H9 (cell line): ENCODE measurements at regions not wholly inside any gene's neighbourhood (a gene's known extent, or its start where the extent isn't known, plus 50 kb on each side); places are given as distances from the start of the nearest gene placed in this dataset.

Experiments
- DNase-seq: peaks from one replicate; pipeline ENCODE4 v3.0.0-alpha.2; 2017
- H2AFZ ChIP-seq: one replicate; pipeline ENCODE4 v1.6.1; 2013; ENCODE audit warnings: mild to moderate bottlenecking, low read length, control low read depth, moderate library complexity
- H2AK5ac ChIP-seq: 2 replicates; pipeline ENCODE4 v1.6.1; 2013; ENCODE audit warnings: low read length, control low read depth, mixed read lengths; ENCODE audit not compliant: insufficient read length
- H2BK120ac ChIP-seq: one replicate; pipeline ENCODE4 v1.6.1; 2013; ENCODE audit warnings: low read depth, mild to moderate bottlenecking, low read length, control low read depth, inconsistent platforms; ENCODE audit not compliant: poor library complexity, severe bottlenecking
- H2BK12ac ChIP-seq: 2 replicates; pipeline ENCODE4 v1.6.1; 2013; ENCODE audit warnings: low read length, control low read depth, mixed read lengths, low read depth; ENCODE audit not compliant: insufficient read length
- H2BK15ac ChIP-seq: 2 replicates; pipeline ENCODE4 v1.6.1; 2013; ENCODE audit warnings: low read depth, low read length, control low read depth
- H2BK20ac ChIP-seq: one replicate; pipeline ENCODE4 v1.6.1; 2013; ENCODE audit warnings: low read depth, mild to moderate bottlenecking, low read length, control low read depth, inconsistent platforms; ENCODE audit not compliant: poor library complexity, severe bottlenecking
- H2BK5ac ChIP-seq: 2 replicates; pipeline ENCODE4 v1.6.1; 2013; ENCODE audit warnings: low read length, control low read depth, mixed read lengths; ENCODE audit not compliant: insufficient read length
- H3K14ac ChIP-seq: 2 replicates; pipeline ENCODE4 v1.6.1; 2013; ENCODE audit warnings: low read length, control low read depth; ENCODE audit not compliant: insufficient read depth
- H3K18ac ChIP-seq: 2 replicates; pipeline ENCODE4 v1.6.1; 2013; ENCODE audit warnings: low read depth, mild to moderate bottlenecking, mixed read lengths, low read length, control low read depth; ENCODE audit not compliant: insufficient read length
- H3K23ac ChIP-seq: 2 replicates; pipeline ENCODE4 v1.6.1; 2013; ENCODE audit warnings: low read length, control low read depth, mixed read lengths, low read depth; ENCODE audit not compliant: insufficient read length
- H3K23me2 ChIP-seq: 2 replicates; pipeline ENCODE4 v1.6.1; 2013; ENCODE audit warnings: low read depth, mild to moderate bottlenecking, mixed read lengths, low read length, control low read depth; ENCODE audit not compliant: insufficient read length, poor library complexity, severe bottlenecking
- H3K27ac ChIP-seq: 2 replicates; pipeline ENCODE4 v1.5.1; 2013; ENCODE audit warnings: low read length, control low read depth, mixed read lengths, low read depth; ENCODE audit not compliant: insufficient read length
- H3K27me3 ChIP-seq: 2 replicates; pipeline ENCODE4 v1.6.1; 2013; ENCODE audit warnings: low read length, control low read depth, inconsistent platforms; ENCODE audit not compliant: insufficient read depth
- H3K4ac ChIP-seq: 2 replicates; pipeline ENCODE4 v1.6.1; 2013; ENCODE audit warnings: low read depth, mild to moderate bottlenecking, control low read depth, inconsistent platforms, low read length, moderate library complexity
- H3K4me1 ChIP-seq: 2 replicates; pipeline ENCODE4 v1.6.1; 2013; ENCODE audit warnings: low read length, control low read depth, inconsistent platforms; ENCODE audit not compliant: insufficient read depth
- H3K4me2 ChIP-seq: 2 replicates; pipeline ENCODE4 v1.6.1; 2013; ENCODE audit warnings: low read length, control low read depth, mixed read lengths; ENCODE audit not compliant: insufficient read length, insufficient read depth
- H3K56ac ChIP-seq: 2 replicates; pipeline ENCODE4 v1.6.1; 2013; ENCODE audit warnings: low read depth, mild to moderate bottlenecking, mixed read lengths, low read length, control low read depth; ENCODE audit not compliant: insufficient read length
- H3K79me1 ChIP-seq: 2 replicates; pipeline ENCODE4 v1.6.1; 2013; ENCODE audit warnings: low read depth, mild to moderate bottlenecking, moderate library complexity, low read length, control low read depth, inconsistent platforms; ENCODE audit not compliant: insufficient read depth, poor library complexity, severe bottlenecking
- H3K79me2 ChIP-seq: 2 replicates; pipeline ENCODE4 v1.6.1; 2013; ENCODE audit warnings: low read length, control low read depth, inconsistent platforms; ENCODE audit not compliant: insufficient read depth
- H3K9ac ChIP-seq: 2 replicates; pipeline ENCODE4 v1.6.1; 2013; ENCODE audit warnings: low read length, control low read depth, mixed read lengths; ENCODE audit not compliant: insufficient read length; ENCODE audit errors: extremely low read depth
- H3K9me3 ChIP-seq: one replicate; pipeline ENCODE4 v1.6.1; 2013; ENCODE audit warnings: low read depth, low read length, inconsistent platforms; ENCODE audit not compliant: control insufficient read depth
- H3T11ph ChIP-seq: one replicate; pipeline ENCODE4 v1.6.1; 2013; ENCODE audit warnings: mild to moderate bottlenecking, low read length, control low read depth, inconsistent platforms
- H4K20me1 ChIP-seq: one replicate; pipeline ENCODE4 v1.6.1; 2013; ENCODE audit not compliant: control insufficient read depth, insufficient read length, insufficient read depth
- H4K5ac ChIP-seq: 2 replicates; pipeline ENCODE4 v1.6.1; 2013; ENCODE audit warnings: low read depth, mild to moderate bottlenecking, mixed read lengths, low read length, control low read depth; ENCODE audit not compliant: insufficient read length
- H4K8ac ChIP-seq: replicated peaks from 2 replicates; pipeline ENCODE4 v1.6.1; 2013; ENCODE audit warnings: low read length, control low read depth, mixed read lengths, low read depth; ENCODE audit not compliant: insufficient read length
- H4K91ac ChIP-seq: 2 replicates; pipeline ENCODE4 v1.6.1; 2013; ENCODE audit warnings: low read depth, mild to moderate bottlenecking, moderate library complexity, mixed read lengths, low read length, control low read depth; ENCODE audit not compliant: insufficient read length
- H3K27ac Mint-ChIP-seq, 3 experiments: 2 replicates in 2 of 3; 3 replicates in 1 of 3; pipeline ENCODE4 v1.8.0; 2020 to 2021; ENCODE audit warnings: mixed read lengths in 3 of 3, mild to moderate bottlenecking in 1 of 3, moderate library complexity in 1 of 3
- H3K27me3 Mint-ChIP-seq: 2 replicates; pipeline ENCODE4 v1.8.0; 2021; ENCODE audit warnings: low read depth, mild to moderate bottlenecking, moderate library complexity, mixed read lengths
- H3K36me3 Mint-ChIP-seq, 3 experiments: 2 replicates in 2 of 3; 3 replicates in 1 of 3; pipeline ENCODE4 v1.8.0; 2020 to 2021; ENCODE audit warnings: low read depth in 3 of 3, mixed read lengths in 3 of 3; ENCODE audit not compliant: insufficient read depth in 1 of 3
- H3K4me1 Mint-ChIP-seq, 2 experiments: 2 replicates each; pipeline ENCODE4 v1.8.0; 2020; ENCODE audit warnings: mixed read lengths in 2 of 2
- H3K4me3 Mint-ChIP-seq, 2 experiments: 2 replicates in 1 of 2; 3 replicates in 1 of 2; pipeline ENCODE4 v1.8.0; 2020 to 2021; ENCODE audit warnings: mild to moderate bottlenecking in 2 of 2, mixed read lengths in 2 of 2, moderate library complexity in 1 of 2
- H3K9me3 Mint-ChIP-seq, 2 experiments: 2 replicates in 1 of 2; 3 replicates in 1 of 2; pipeline ENCODE4 v1.8.0; 2020; ENCODE audit warnings: mild to moderate bottlenecking in 2 of 2, mixed read lengths in 2 of 2, moderate library complexity in 1 of 2
- WGBS: extraction: QIAGEN DNeasy Blood & Tissue Kit; methylation state at CpG from one replicate; pipeline ENCODE4 v1.1.7; 2013; ENCODE audit warnings: missing lambda C conversion rate, low lambda C conversion rate, mixed read lengths; ENCODE audit not compliant: insufficient read length; ENCODE audit errors: extremely low coverage; 5-methylcytosine and 5-hydroxymethylcytosine counted together
- TF ChIP-seq, protein P1 (sequence below): fragments of 200-600 bp; sonication (generic); conservative IDR thresholded peaks from 3 replicates; pipeline ENCODE4 v1.8.0; 2021; ENCODE audit warnings: antibody characterized with exemption, mild to moderate bottlenecking

DNA sequence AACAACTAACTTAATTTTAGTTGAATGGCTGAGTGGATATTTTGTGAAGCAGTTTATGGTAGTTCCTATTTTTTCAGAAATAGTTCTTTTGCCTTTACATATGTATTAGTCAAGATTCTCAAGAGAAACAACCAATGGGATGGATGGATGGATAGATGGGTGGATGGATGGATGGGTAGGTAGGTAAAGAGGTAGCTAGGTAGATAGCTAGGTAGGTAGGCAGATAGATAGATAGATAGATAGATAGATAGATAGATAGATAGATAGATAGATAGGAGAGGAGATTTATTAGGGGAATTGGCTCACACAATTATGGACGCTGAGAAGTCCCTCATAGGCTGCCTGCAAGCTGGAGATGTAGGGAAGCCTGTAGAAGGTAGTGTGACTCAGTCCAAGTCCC, 74.0 kb upstream of the NUDT6 start:
- H3K27me3 ChIP-seq: no peaks in the 10 kb centered on the region
- no peak overlapping the region for H2AK5ac ChIP-seq
- no peak overlapping the region for H3K56ac ChIP-seq
- H4K91ac ChIP-seq: no peak overlapping the region
- H2BK120ac ChIP-seq: no peak overlapping the region
- no CpG with 5 or more reads among the region's 1 CpG for WGBS
- no peak overlapping the region for H2AFZ ChIP-seq
- H2BK15ac ChIP-seq: no peak overlapping the region
- no peak overlapping the region for H4K5ac ChIP-seq
- no peaks in the 10 kb centered on the region for H3K79me1 ChIP-seq
- no peak overlapping the region for H3T11ph ChIP-seq
- peaks cover 9 to 15% (median 13%) of the 10 kb centered on the region in 3 experiments; a peak in 5 of 7 replicates for H3K36me3 Mint-ChIP-seq
- no peak overlapping the region for H3K4ac ChIP-seq
- H3K9me3 ChIP-seq: no peaks in the 10 kb centered on the region
- no peak overlapping the region for H3K14ac ChIP-seq
- H3K23ac ChIP-seq: no peak overlapping the region
- no peaks in the 10 kb centered on the region for H3K27me3 Mint-ChIP-seq
- H3K9ac ChIP-seq: no peak overlapping the region
- H3K27ac Mint-ChIP-seq: no peak overlapping the region
- no peaks in the 10 kb centered on the region for H3K4me1 Mint-ChIP-seq
- no peak overlapping the region for H3K18ac ChIP-seq
- H3K9me3 Mint-ChIP-seq: peaks cover 0 to 4% of the 10 kb centered on the region in 2 experiments; a peak in 3 of 5 replicates
- H4K8ac ChIP-seq: no peak overlapping the region
- H3K27ac ChIP-seq: no peak overlapping the region
- H3K4me1 ChIP-seq: no peaks in the 10 kb centered on the region
- H3K23me2 ChIP-seq: no peaks in the 10 kb centered on the region
- no peak overlapping the region for H2BK5ac ChIP-seq
- DNase-seq: no peak
- TF ChIP-seq, protein P1, sequence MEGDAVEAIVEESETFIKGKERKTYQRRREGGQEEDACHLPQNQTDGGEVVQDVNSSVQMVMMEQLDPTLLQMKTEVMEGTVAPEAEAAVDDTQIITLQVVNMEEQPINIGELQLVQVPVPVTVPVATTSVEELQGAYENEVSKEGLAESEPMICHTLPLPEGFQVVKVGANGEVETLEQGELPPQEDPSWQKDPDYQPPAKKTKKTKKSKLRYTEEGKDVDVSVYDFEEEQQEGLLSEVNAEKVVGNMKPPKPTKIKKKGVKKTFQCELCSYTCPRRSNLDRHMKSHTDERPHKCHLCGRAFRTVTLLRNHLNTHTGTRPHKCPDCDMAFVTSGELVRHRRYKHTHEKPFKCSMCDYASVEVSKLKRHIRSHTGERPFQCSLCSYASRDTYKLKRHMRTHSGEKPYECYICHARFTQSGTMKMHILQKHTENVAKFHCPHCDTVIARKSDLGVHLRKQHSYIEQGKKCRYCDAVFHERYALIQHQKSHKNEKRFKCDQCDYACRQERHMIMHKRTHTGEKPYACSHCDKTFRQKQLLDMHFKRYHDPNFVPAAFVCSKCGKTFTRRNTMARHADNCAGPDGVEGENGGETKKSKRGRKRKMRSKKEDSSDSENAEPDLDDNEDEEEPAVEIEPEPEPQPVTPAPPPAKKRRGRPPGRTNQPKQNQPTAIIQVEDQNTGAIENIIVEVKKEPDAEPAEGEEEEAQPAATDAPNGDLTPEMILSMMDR: no peak
- H3K4me2 ChIP-seq: no peak overlapping the region
- H4K20me1 ChIP-seq: no peaks in the 10 kb centered on the region
- H3K4me3 Mint-ChIP-seq: no peak overlapping the region
- no peaks in the 10 kb centered on the region for H3K79me2 ChIP-seq
- no peak overlapping the region for H2BK20ac ChIP-seq
- H2BK12ac ChIP-seq: no peak overlapping the region
